Duodenal mucosa (tissue), 2 donors: ENCODE measurements at regions not wholly inside any gene's neighbourhood (a gene's known extent, or its start where the extent isn't known, plus 50 kb on each side); places are given as distances from the start of the nearest gene placed in this dataset.

Experiments
- H3K27ac ChIP-seq: one replicate; pipeline ENCODE4 v1.7.0; 2013; ENCODE audit warnings: low read depth, low read length
- H3K27me3 ChIP-seq, 2 donors: one replicate each; pipeline ENCODE4 v1.7.0; 2013; ENCODE audit warnings: low read length in 2 of 2, control low read depth in 1 of 2; ENCODE audit not compliant: insufficient read depth in 2 of 2, control insufficient read depth in 1 of 2
- H3K36me3 ChIP-seq, 2 donors: one replicate each; pipeline ENCODE4 v1.7.0; 2013; ENCODE audit warnings: low read length in 2 of 2, control low read depth in 1 of 2; ENCODE audit not compliant: insufficient read depth in 2 of 2, control insufficient read depth in 1 of 2
- H3K4me1 ChIP-seq, 2 donors: one replicate each; pipeline ENCODE4 v1.7.0; 2013; ENCODE audit warnings: low read length in 2 of 2, control low read depth in 1 of 2; ENCODE audit not compliant: insufficient read depth in 2 of 2, control insufficient read depth in 1 of 2
- H3K4me3 ChIP-seq, 2 donors: one replicate each; pipeline ENCODE4 v1.7.0; 2013; ENCODE audit warnings: low read length in 2 of 2, low read depth in 1 of 2
- H3K9ac ChIP-seq, 2 donors: one replicate each; pipeline ENCODE4 v1.7.0; 2013; ENCODE audit warnings: low read length in 2 of 2, low read depth in 1 of 2
- H3K9me3 ChIP-seq, 2 donors: one replicate each; pipeline ENCODE4 v1.7.0; 2013; ENCODE audit warnings: low read length in 2 of 2, control low read depth in 1 of 2; ENCODE audit not compliant: control insufficient read depth in 1 of 2

- Histone ChIP-seq H3K36me3 (no peaks in the 10 kb centered on the region), H3K27ac (no peak overlapping the region), H3K9ac (no peak overlapping the region), H3K4me1 (no peaks in the 10 kb centered on the region), H3K4me3 (no peak overlapping the region), H3K27me3 (no peaks in the 10 kb centered on the region), H3K9me3 (peaks cover 3 to 6% of the 10 kb centered on the region in 2 donors)
Observed at GRCh38 chr16:72428681-72429376, 256.9 kb upstream of the PMFBP1 start.

DNA sequence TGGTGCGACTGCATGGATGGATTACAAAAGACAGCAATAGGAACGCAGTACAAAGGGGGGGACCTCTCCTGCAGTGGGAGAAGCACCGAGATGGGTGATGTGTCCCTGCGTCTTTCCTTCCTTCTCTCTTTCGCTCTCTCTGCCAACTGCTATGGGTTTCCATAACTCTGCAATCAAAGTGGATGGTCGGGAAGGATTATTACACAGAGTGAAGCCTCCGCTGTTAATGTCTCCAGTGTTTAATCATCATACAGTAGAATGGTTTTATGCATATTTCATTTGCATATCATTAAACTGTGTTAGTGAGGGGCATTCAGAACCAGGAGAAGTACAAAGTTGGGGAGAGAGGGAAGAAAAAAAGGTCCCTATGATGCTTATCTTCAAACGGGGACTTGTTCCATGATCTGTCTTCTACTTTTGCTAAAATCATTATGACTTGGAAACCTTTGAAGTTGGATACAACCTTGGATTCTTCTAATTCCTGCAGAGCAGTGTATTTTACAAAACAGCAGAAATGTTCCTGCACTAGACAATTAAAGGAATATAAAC is 255.9 kb upstream of the PMFBP1 start:
- Histone ChIP-seq H3K9ac (no peak overlapping the region), H3K9me3 (no peaks in the 10 kb centered on the region), H3K4me3 (no peak overlapping the region), H3K4me1 (no peaks in the 10 kb centered on the region), H3K27me3 (no peaks in the 10 kb centered on the region), H3K36me3 (no peaks in the 10 kb centered on the region), H3K27ac (no peak overlapping the region)

- no peak overlapping the region for H3K27ac ChIP-seq
- no peak overlapping the region for H3K4me3 ChIP-seq
- no peaks in the 10 kb centered on the region for H3K4me1 ChIP-seq
- no peaks in the 10 kb centered on the region for H3K27me3 ChIP-seq
- H3K9me3 ChIP-seq, result peaks cover 0 to 5% of the 10 kb centered on the region in 2 donors
- no peak overlapping the region for H3K9ac ChIP-seq
- H3K36me3 ChIP-seq, result no peaks in the 10 kb centered on the region
Observed at GRCh38 chr16:72427051-72427782, 255.3 kb upstream of the PMFBP1 start.

- peaks cover 0 to 6% of the 10 kb centered on the region in 2 donors for H3K9me3 ChIP-seq
- no peaks in the 10 kb centered on the region for H3K36me3 ChIP-seq
- no peak overlapping the region for H3K4me3 ChIP-seq
- H3K4me1 ChIP-seq, result no peaks in the 10 kb centered on the region
- no peak overlapping the region for H3K9ac ChIP-seq
- H3K27ac ChIP-seq, result no peak overlapping the region
- no peaks in the 10 kb centered on the region for H3K27me3 ChIP-seq
Observed at GRCh38 chr16:72426386-72426785, 254.4 kb upstream of the PMFBP1 start.

DNA sequence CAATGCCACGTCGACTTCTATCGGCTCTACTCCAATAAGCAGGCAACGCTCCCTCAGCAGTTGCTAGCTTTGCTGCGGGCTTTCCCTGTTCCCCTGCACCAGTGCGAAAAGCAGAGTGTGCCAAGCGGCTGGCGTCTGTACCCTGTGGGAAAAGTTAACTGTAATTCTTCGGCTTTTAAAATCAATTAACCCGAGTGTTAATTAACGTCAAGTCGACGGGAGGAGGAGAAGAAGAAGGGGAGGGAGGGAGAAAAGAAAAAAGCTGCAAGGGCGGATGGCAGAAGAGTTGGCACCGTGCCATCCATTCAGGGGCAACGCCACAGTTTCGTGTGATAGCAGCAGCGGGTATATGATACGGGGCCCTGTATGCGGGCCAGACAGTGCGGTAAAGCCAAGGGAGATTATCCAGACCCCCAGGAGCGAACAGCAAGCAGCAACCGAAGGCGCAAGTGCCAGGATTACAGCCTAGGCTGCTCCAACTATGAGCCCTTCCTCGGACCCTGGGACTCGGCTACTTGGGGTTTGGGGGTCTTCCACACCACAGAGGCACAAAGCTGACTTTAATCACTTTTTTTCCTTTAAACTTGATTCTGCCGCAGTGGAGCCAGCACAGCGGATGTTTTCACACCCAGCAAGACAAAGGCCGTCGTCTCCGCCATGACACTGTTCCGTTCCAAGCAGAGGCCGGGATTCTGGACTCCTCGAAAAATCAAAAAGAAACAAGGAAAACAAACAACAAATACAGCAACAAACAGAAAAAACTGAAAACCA is 253.8 kb upstream of the PMFBP1 start:
- H3K9ac ChIP-seq, result no peak overlapping the region
- no peaks in the 10 kb centered on the region for H3K36me3 ChIP-seq
- peaks cover 0 to 6% of the 10 kb centered on the region in 2 donors for H3K9me3 ChIP-seq
- H3K4me3 ChIP-seq, result no peak overlapping the region
- no peak overlapping the region for H3K27ac ChIP-seq
- no peaks in the 10 kb centered on the region for H3K27me3 ChIP-seq
- H3K4me1 ChIP-seq, result no peaks in the 10 kb centered on the region

DNA sequence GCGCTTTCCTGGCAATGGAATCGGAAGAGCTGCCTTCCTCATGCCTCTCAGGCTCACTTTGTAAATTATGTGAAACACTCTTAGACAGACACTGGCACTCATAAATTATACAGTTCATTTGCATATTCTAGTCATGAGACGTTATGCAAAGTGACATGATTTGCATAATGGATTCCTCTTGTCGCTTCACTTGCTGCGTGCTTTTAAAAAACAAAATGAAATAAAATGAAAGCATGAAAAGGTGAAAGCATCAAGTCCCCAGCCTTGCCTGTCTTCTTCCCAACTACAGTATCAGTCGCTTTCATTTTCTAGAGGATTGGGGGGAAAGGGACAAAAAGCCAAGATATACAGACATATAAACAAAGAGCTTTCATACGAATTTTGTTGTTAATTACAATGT is 252.8 kb upstream of the PMFBP1 start:
- H3K9ac ChIP-seq, result no peak overlapping the region

DNA sequence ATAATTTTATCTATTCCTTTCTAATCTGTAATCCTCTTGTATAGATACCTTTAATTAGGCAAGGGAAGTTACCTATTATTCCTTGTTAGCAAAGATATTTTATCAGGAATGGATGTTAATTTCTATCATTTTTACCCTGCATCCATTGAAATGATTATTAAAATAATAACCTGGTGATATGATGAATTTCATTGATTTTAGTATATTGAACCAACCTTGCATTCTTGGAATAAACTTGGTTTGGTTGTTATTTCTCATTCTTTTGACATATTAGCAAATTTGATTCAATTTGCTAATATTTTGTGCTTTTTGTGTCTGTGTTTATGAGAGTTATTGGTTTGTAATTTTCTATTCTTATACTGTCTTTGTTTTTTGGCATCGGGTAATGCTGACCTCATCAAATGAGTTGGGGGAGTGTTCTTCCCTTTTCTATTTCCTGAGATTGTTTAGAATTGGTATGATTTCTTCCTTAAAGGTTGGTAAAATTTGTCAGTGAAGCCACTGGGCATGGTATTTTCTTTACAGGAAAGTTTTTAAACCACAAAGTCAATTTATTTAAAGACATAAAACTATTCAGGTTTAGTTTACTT is 250.4 kb upstream of the PMFBP1 start:
- Histone ChIP-seq H3K27me3 (no peaks in the 10 kb centered on the region), H3K36me3 (no peaks in the 10 kb centered on the region), H3K4me3 (no peak overlapping the region), H3K27ac (no peak overlapping the region), H3K9ac (no peak overlapping the region), H3K9me3 (peaks cover 0 to 8% of the 10 kb centered on the region in 2 donors), H3K4me1 (no peaks in the 10 kb centered on the region)

More for the DNA sequence above, 252.8 kb upstream of the PMFBP1 start:
- H3K27me3 ChIP-seq, result no peaks in the 10 kb centered on the region
- H3K27ac ChIP-seq, result no peak overlapping the region
- no peak overlapping the region for H3K4me3 ChIP-seq
- no peaks in the 10 kb centered on the region for H3K4me1 ChIP-seq
- H3K9me3 ChIP-seq, result peaks cover 0 to 6% of the 10 kb centered on the region in 2 donors
- no peaks in the 10 kb centered on the region for H3K36me3 ChIP-seq

- H3K4me1 ChIP-seq, result no peaks in the 10 kb centered on the region
- no peaks in the 10 kb centered on the region for H3K36me3 ChIP-seq
- no peak overlapping the region for H3K27ac ChIP-seq
- H3K9ac ChIP-seq, result no peak overlapping the region
- no peaks in the 10 kb centered on the region for H3K27me3 ChIP-seq
- H3K4me3 ChIP-seq, result no peak overlapping the region
- H3K9me3 ChIP-seq, result peaks cover 0 to 9% of the 10 kb centered on the region in 2 donors
Observed at GRCh38 chr16:72419638-72420037, 247.7 kb upstream of the PMFBP1 start.

DNA sequence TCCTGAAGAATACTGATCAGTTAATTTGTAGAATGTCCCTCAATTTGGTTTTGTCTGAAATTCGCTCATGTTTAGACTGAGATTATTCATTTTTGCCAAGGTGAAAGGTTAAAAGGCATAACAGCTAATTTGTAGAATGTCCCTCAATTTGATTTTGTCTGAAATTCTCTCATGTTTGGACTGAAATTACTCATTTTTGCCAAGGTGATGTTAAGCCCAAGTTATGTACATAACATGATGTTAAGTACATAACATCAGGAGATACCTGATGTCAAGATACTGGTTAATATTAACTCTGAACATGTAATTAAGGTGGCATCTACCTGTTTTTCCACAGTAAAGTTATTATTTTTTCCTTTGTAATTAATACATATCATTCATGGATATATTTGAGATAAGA is 243.4 kb upstream of the PMFBP1 start:
- no peak overlapping the region for H3K9ac ChIP-seq
- H3K27me3 ChIP-seq, result no peaks in the 10 kb centered on the region
- H3K27ac ChIP-seq, result no peak overlapping the region
- no peaks in the 10 kb centered on the region for H3K36me3 ChIP-seq
- no peak overlapping the region for H3K4me3 ChIP-seq
- H3K9me3 ChIP-seq, result peaks cover 0 to 3% of the 10 kb centered on the region in 2 donors
- no peaks in the 10 kb centered on the region for H3K4me1 ChIP-seq
